HG02852 (cell line): ENCODE measurements at regions not wholly inside any gene's neighbourhood (a gene's known extent, or its start where the extent isn't known, plus 50 kb on each side); places are given as distances from the start of the nearest gene placed in this dataset.

Source experiments
- ATAC-seq: cut with Tn5 transposase; IDR thresholded peaks from one replicate; pipeline ENCODE4 v1.9.1; 2021; ENCODE audit warnings: mild to moderate bottlenecking, moderate library complexity; ENCODE audit not compliant: unreplicated experiment

GRCh38 chr20:58019850-58020625 is 208.4 kb downstream of the ANKRD60 start:
- ATAC-seq, result no peak

- no peak for ATAC-seq
Observed at GRCh38 chr20:58019027-58019849, 209.2 kb downstream of the ANKRD60 start.

- no peak for ATAC-seq
Observed at GRCh38 chr20:58018590-58018989, 209.9 kb downstream of the ANKRD60 start.

- no peak for ATAC-seq
Observed at GRCh38 chr20:58017970-58018530, 210.4 kb downstream of the ANKRD60 start.

- ATAC-seq, result no peak
Observed at GRCh38 chr20:58017231-58017969, 211.1 kb downstream of the ANKRD60 start.

- no peak for ATAC-seq
Observed at GRCh38 chr20:58016779-58017178, 211.7 kb downstream of the ANKRD60 start.

GRCh38 chr20:58014628-58015315 is 213.7 kb downstream of the ANKRD60 start:
- ATAC-seq, result no peak

- no peak for ATAC-seq
Observed at GRCh38 chr20:58012731-58013510, 215.5 kb downstream of the ANKRD60 start.

GRCh38 chr20:58011947-58012610 is 216.4 kb downstream of the ANKRD60 start:
- ATAC-seq, result no peak

GRCh38 chr20:58011106-58011946 is 217.1 kb downstream of the ANKRD60 start:
- ATAC-seq, result no peak

- ATAC-seq, result no peak
Observed at GRCh38 chr20:58010666-58011065, 217.8 kb downstream of the ANKRD60 start.

- no peak for ATAC-seq
Observed at GRCh38 chr20:58010186-58010585, 218.3 kb downstream of the ANKRD60 start.

- ATAC-seq, result no peak
Observed at GRCh38 chr20:58008866-58009265, 219.6 kb downstream of the ANKRD60 start.

- ATAC-seq, result no peak
Observed at GRCh38 chr20:58008413-58008812, 220.0 kb downstream of the ANKRD60 start.

GRCh38 chr20:58007947-58008346 is 220.5 kb downstream of the ANKRD60 start:
- no peak for ATAC-seq

- no peak for ATAC-seq
Observed at GRCh38 chr20:58006346-58007316, 221.8 kb downstream of the ANKRD60 start.
